ENCODE measurements at regions not wholly inside any gene's neighbourhood (a gene's known extent, or its start where the extent isn't known, plus 50 kb on each side); places are given as distances from the start of the nearest gene placed in this dataset.

- no peak overlapping the region for H3K27ac Mint-ChIP-seq
- no peak overlapping the region for H3K9ac ChIP-seq
- H3K27me3 ChIP-seq: no peaks in the 10 kb centered on the region
- no peaks in the 10 kb centered on the region for H3K4me1 ChIP-seq
- TF ChIP-seq EZH2phosphoT487 (IDR thresholded peaks at IDR 0.05) (no peak), EZH2 (IDR thresholded peaks at IDR 0.05) (no peak), CTCF (IDR thresholded peaks at IDR 0.05) (no peak)
- no peak overlapping the region for H3K4me3 ChIP-seq
- peaks cover 5% of the 10 kb centered on the region for H3K4me1 Mint-ChIP-seq
- no peaks in the 10 kb centered on the region for H3K36me3 Mint-ChIP-seq
- H3K9me3 ChIP-seq (ENCODE audit: low read depth): no peaks in the 10 kb centered on the region
- H3K27ac ChIP-seq: no peak overlapping the region
- DNase-seq (ENCODE audit: low spot score): no peak
- no peaks in the 10 kb centered on the region for H4K20me1 ChIP-seq (ENCODE audit: low read depth)
- H3K4me2 ChIP-seq: no peak overlapping the region
- no peaks in the 10 kb centered on the region for H3K36me3 ChIP-seq
- no peaks in the 10 kb centered on the region for H3K9me3 Mint-ChIP-seq
- H2AFZ ChIP-seq (replicated peaks): no peak overlapping the region
- no peak overlapping the region for H3K4me3 Mint-ChIP-seq
- peaks cover 3% of the 10 kb centered on the region for H3K27me3 Mint-ChIP-seq (ENCODE audit: insufficient read depth, low read depth)
- no peaks in the 10 kb centered on the region for H3K79me2 ChIP-seq (ENCODE audit: low read depth)
- H3F3A ChIP-seq (ENCODE audit: low read depth): no peaks in the 10 kb centered on the region
Observed at GRCh38 chr7:9504678-9505077, 1071.3 kb downstream of the NXPH1 start.

- Mint-ChIP-seq H3K36me3 (no peaks in the 10 kb centered on the region), H3K27ac (no peak overlapping the region), H3K4me3 (no peak overlapping the region), H3K27me3 (ENCODE audit: insufficient read depth, low read depth) (peaks cover 3% of the 10 kb centered on the region), H3K9me3 (no peaks in the 10 kb centered on the region), H3K4me1 (peaks cover 5% of the 10 kb centered on the region)
- Histone ChIP-seq H3K4me2 (no peak overlapping the region), H3F3A (ENCODE audit: low read depth) (no peaks in the 10 kb centered on the region), H3K9ac (no peak overlapping the region), H2AFZ (replicated peaks) (no peak overlapping the region), H4K20me1 (ENCODE audit: low read depth) (no peaks in the 10 kb centered on the region), H3K4me3 (no peak overlapping the region), H3K9me3 (ENCODE audit: low read depth) (no peaks in the 10 kb centered on the region), H3K79me2 (ENCODE audit: low read depth) (no peaks in the 10 kb centered on the region), H3K4me1 (no peaks in the 10 kb centered on the region), H3K27ac (no peak overlapping the region), H3K27me3 (no peaks in the 10 kb centered on the region), H3K36me3 (no peaks in the 10 kb centered on the region)
- TF ChIP-seq CTCF (IDR thresholded peaks at IDR 0.05) (no peak), EZH2phosphoT487 (IDR thresholded peaks at IDR 0.05) (no peak), EZH2 (IDR thresholded peaks at IDR 0.05) (no peak)
- DNase-seq (ENCODE audit: low spot score): no peak
Observed at GRCh38 chr7:9505516-9505915, 1072.1 kb downstream of the NXPH1 start.

- DNase-seq (ENCODE audit: low spot score): peak; percentile 29
- H3K4me1 ChIP-seq: no peaks in the 10 kb centered on the region
- H3K27me3 Mint-ChIP-seq (ENCODE audit: insufficient read depth, low read depth): peaks cover 3% of the 10 kb centered on the region
- no peak overlapping the region for H3K4me3 ChIP-seq
- H3K27me3 ChIP-seq: no peaks in the 10 kb centered on the region
- no peak overlapping the region for H3K27ac ChIP-seq
- H3K9me3 Mint-ChIP-seq: no peaks in the 10 kb centered on the region
- H3K27ac Mint-ChIP-seq: no peak overlapping the region
- H3K4me3 Mint-ChIP-seq: no peak overlapping the region
- no peaks in the 10 kb centered on the region for H4K20me1 ChIP-seq (ENCODE audit: low read depth)
- no peaks in the 10 kb centered on the region for H3K36me3 Mint-ChIP-seq
- no peak overlapping the region for H3K9ac ChIP-seq
- no peaks in the 10 kb centered on the region for H3K9me3 ChIP-seq (ENCODE audit: low read depth)
- H2AFZ ChIP-seq (replicated peaks): peak overlapping the region; percentile 91
- peaks cover 5% of the 10 kb centered on the region for H3K4me1 Mint-ChIP-seq
- H3F3A ChIP-seq (ENCODE audit: low read depth): no peaks in the 10 kb centered on the region
- H3K4me2 ChIP-seq: no peak overlapping the region
- H3K36me3 ChIP-seq: no peaks in the 10 kb centered on the region
- no peaks in the 10 kb centered on the region for H3K79me2 ChIP-seq (ENCODE audit: low read depth)
- TF ChIP-seq CTCF (IDR thresholded peaks at IDR 0.05) (no peak), EZH2phosphoT487 (IDR thresholded peaks at IDR 0.05) (no peak)
Observed at GRCh38 chr7:9507290-9507689, 1073.9 kb downstream of the NXPH1 start.

GRCh38 chr7:9516662-9517061 lies 1083.3 kb downstream of the NXPH1 start:
- no peaks in the 10 kb centered on the region for H3K9me3 Mint-ChIP-seq
- no peak overlapping the region for H3K27ac Mint-ChIP-seq
- H3K36me3 ChIP-seq: no peaks in the 10 kb centered on the region
- no peak overlapping the region for H3K9ac ChIP-seq
- H3K4me3 Mint-ChIP-seq: no peak overlapping the region
- H3K27me3 ChIP-seq: no peaks in the 10 kb centered on the region
- H4K20me1 ChIP-seq (ENCODE audit: low read depth): no peaks in the 10 kb centered on the region
- no peak overlapping the region for H3K4me2 ChIP-seq
- no peaks in the 10 kb centered on the region for H3K4me1 Mint-ChIP-seq
- H3K36me3 Mint-ChIP-seq: no peaks in the 10 kb centered on the region
- H3K9me3 ChIP-seq (ENCODE audit: low read depth): no peaks in the 10 kb centered on the region
- H3K4me3 ChIP-seq: no peak overlapping the region
- no peaks in the 10 kb centered on the region for H3F3A ChIP-seq (ENCODE audit: low read depth)
- DNase-seq (ENCODE audit: low spot score): no peak
- no peaks in the 10 kb centered on the region for H3K27me3 Mint-ChIP-seq (ENCODE audit: insufficient read depth, low read depth)
- no peaks in the 10 kb centered on the region for H3K4me1 ChIP-seq
- H3K27ac ChIP-seq: no peak overlapping the region
- no peak overlapping the region for H2AFZ ChIP-seq (replicated peaks)
- H3K79me2 ChIP-seq (ENCODE audit: low read depth): no peaks in the 10 kb centered on the region
- TF ChIP-seq EZH2phosphoT487 (IDR thresholded peaks at IDR 0.05) (no peak), EZH2 (IDR thresholded peaks at IDR 0.05) (no peak), CTCF (IDR thresholded peaks at IDR 0.05) (no peak)
